ENCODE measurements at regions not wholly inside any gene's neighbourhood (a gene's known extent, or its start where the extent isn't known, plus 50 kb on each side); places are given as distances from the start of the nearest gene placed in this dataset.

DNA sequence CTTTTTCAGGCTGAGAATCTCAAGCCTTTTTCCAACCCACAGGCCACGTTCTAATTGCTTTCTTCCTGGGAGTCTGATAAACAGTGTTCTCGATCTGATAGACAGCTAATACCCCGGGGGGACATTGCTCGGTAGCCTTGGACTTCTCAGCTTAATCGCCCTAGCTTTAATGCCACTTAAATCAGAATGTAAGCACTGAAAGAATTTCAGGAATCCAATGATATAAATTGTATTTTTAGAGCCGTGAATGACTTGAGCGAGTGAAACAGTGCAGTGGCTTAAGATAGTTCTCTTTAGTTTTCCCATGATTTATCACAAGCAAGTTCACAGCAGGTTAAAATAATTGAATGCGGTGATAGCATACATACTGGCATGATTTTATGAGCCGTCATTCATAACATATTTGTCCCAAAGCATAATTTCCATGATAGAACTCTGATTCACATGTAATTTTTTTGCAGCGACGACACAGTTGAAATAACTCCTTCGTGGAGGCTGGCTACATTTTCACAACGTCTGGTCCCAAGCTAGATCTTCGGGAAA is 116.1 kb upstream of the MYOCD start:
- BruUV-seq (replicated peaks) = no TSS peak
- intact Hi-C loops (cut with micrococcal nuclease; ENCODE audit: unreplicated experiment) = loop anchor here (5.0 to 10.0 kb wide), 2 partner anchors 115 to 453 kb away; partner anchors contain the start of gene MYOCD
- no peak for DNase-seq
- TF ChIP-seq, protein P1, sequence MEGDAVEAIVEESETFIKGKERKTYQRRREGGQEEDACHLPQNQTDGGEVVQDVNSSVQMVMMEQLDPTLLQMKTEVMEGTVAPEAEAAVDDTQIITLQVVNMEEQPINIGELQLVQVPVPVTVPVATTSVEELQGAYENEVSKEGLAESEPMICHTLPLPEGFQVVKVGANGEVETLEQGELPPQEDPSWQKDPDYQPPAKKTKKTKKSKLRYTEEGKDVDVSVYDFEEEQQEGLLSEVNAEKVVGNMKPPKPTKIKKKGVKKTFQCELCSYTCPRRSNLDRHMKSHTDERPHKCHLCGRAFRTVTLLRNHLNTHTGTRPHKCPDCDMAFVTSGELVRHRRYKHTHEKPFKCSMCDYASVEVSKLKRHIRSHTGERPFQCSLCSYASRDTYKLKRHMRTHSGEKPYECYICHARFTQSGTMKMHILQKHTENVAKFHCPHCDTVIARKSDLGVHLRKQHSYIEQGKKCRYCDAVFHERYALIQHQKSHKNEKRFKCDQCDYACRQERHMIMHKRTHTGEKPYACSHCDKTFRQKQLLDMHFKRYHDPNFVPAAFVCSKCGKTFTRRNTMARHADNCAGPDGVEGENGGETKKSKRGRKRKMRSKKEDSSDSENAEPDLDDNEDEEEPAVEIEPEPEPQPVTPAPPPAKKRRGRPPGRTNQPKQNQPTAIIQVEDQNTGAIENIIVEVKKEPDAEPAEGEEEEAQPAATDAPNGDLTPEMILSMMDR (IDR thresholded peaks at IDR 0.05; ENCODE audit: unreplicated experiment) = no peak
- H3K9me3 Mint-ChIP-seq (ENCODE audit: low read depth, unreplicated experiment) = peaks cover 4% of the 10 kb centered on the region
- no peaks in the 10 kb centered on the region for H3K36me3 Mint-ChIP-seq (ENCODE audit: insufficient read depth, unreplicated experiment)
- no peaks in the 10 kb centered on the region for H3K27me3 Mint-ChIP-seq (ENCODE audit: unreplicated experiment)
- no peaks in the 10 kb centered on the region for H3K4me1 Mint-ChIP-seq (ENCODE audit: low read depth, unreplicated experiment)
- no peak overlapping the region for H3K27ac Mint-ChIP-seq (ENCODE audit: unreplicated experiment)
- no peak overlapping the region for H3K4me3 Mint-ChIP-seq (ENCODE audit: low read depth, unreplicated experiment)
- CTCF ChIA-PET = no interaction called here

GRCh38 chr17:12553625-12554024 is 112.1 kb upstream of the MYOCD start:
- CTCF ChIA-PET = no interaction called here
- Mint-ChIP-seq H3K36me3 (ENCODE audit: insufficient read depth, unreplicated experiment) (no peaks in the 10 kb centered on the region), H3K4me3 (ENCODE audit: low read depth, unreplicated experiment) (no peak overlapping the region), H3K9me3 (ENCODE audit: low read depth, unreplicated experiment) (peaks cover 4% of the 10 kb centered on the region), H3K27ac (ENCODE audit: unreplicated experiment) (no peak overlapping the region), H3K4me1 (ENCODE audit: low read depth, unreplicated experiment) (no peaks in the 10 kb centered on the region), H3K27me3 (ENCODE audit: unreplicated experiment) (no peaks in the 10 kb centered on the region)
- intact Hi-C loops (cut with micrococcal nuclease; ENCODE audit: unreplicated experiment) = no loop called here
- TF ChIP-seq, protein P1 (IDR thresholded peaks at IDR 0.05; ENCODE audit: unreplicated experiment) = no peak
- DNase-seq = no peak
- BruUV-seq (replicated peaks) = no TSS peak

DNA sequence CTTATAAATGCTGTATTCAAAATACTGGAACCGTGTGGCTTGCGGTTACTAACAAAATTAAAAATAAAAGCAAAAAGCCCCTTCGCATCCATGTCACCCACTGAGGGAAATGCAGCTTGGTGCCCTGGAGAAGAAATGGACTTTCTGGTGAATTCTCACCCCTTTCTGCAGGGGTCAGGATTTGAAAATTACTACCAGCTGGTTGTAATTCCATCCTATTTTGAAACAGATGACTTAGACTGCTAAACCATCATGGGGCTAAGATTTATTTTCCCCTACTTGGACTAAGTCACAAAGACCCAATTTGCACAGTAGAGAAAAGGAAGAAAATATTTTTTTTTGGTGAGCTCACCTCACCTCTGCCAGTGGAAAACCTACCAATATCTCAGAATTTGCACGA is 111.4 kb upstream of the MYOCD start:
- CTCF ChIA-PET = interaction anchor here (0.5 kb wide), 1 partner anchor 27 kb away, joined by 3 read pairs; no protein-coding TSS in a partner anchor
- Mint-ChIP-seq H3K4me3 (ENCODE audit: low read depth, unreplicated experiment) (no peak overlapping the region), H3K36me3 (ENCODE audit: insufficient read depth, unreplicated experiment) (no peaks in the 10 kb centered on the region), H3K9me3 (ENCODE audit: low read depth, unreplicated experiment) (peaks cover 4% of the 10 kb centered on the region), H3K4me1 (ENCODE audit: low read depth, unreplicated experiment) (no peaks in the 10 kb centered on the region), H3K27ac (ENCODE audit: unreplicated experiment) (no peak overlapping the region), H3K27me3 (ENCODE audit: unreplicated experiment) (no peaks in the 10 kb centered on the region)
- no peak for DNase-seq
- intact Hi-C loops (cut with micrococcal nuclease; ENCODE audit: unreplicated experiment) = no loop called here
- TF ChIP-seq, protein P1 (IDR thresholded peaks at IDR 0.05; ENCODE audit: unreplicated experiment) = no peak
- BruUV-seq (replicated peaks) = no TSS peak

- Mint-ChIP-seq H3K4me1 (ENCODE audit: low read depth, unreplicated experiment) (no peaks in the 10 kb centered on the region), H3K9me3 (ENCODE audit: low read depth, unreplicated experiment) (no peaks in the 10 kb centered on the region), H3K27ac (ENCODE audit: unreplicated experiment) (no peak overlapping the region), H3K27me3 (ENCODE audit: unreplicated experiment) (no peaks in the 10 kb centered on the region), H3K36me3 (ENCODE audit: insufficient read depth, unreplicated experiment) (no peaks in the 10 kb centered on the region), H3K4me3 (ENCODE audit: low read depth, unreplicated experiment) (no peak overlapping the region)
- TF ChIP-seq, protein P1 (IDR thresholded peaks at IDR 0.05; ENCODE audit: unreplicated experiment) = no peak
- CTCF ChIA-PET = no interaction called here
- intact Hi-C loops (cut with micrococcal nuclease; ENCODE audit: unreplicated experiment) = no loop called here
- BruUV-seq (replicated peaks) = no TSS peak
- no peak for DNase-seq
Measured at GRCh38 chr17:12566291-12566690, 99.4 kb upstream of the MYOCD start.
